WTC11 (cell line): ENCODE measurements at regions not wholly inside any gene's neighbourhood (a gene's known extent, or its start where the extent isn't known, plus 50 kb on each side); places are given as distances from the start of the nearest gene placed in this dataset.

Source experiments
- ATAC-seq: fragments of 200-7000 bp; cut with Tn5 transposase; 2 replicates; pipeline ENCODE4 v1.10.0; 2021; ENCODE audit warnings: mild to moderate bottlenecking, moderate library complexity
- CTCF ChIA-PET: fragments of 300-600 bp; sonication (Branson Sonifier 250); formaldehyde crosslinking; loops from one replicate; lab custom pipeline; 2021; ENCODE audit warnings: antibody characterized with exemption; lab: Charles Lee
- POLR2A ChIA-PET: fragments of 350-600 bp; sonication (Branson Sonifier 250); formaldehyde crosslinking; loops from one replicate; lab custom pipeline; 2021; ENCODE audit warnings: antibody characterized with exemption; lab: Charles Lee
- DNase-seq: peaks from one replicate; pipeline ENCODE4 v3.0.0; 2021; ENCODE audit warnings: low spot score
- H3K27ac Mint-ChIP-seq: 2 replicates; pipeline ENCODE4 v1.8.0; 2021; ENCODE audit warnings: mixed read lengths
- H3K27me3 Mint-ChIP-seq: 2 replicates; pipeline ENCODE4 v1.8.0; 2021; ENCODE audit warnings: low read depth, mild to moderate bottlenecking, moderate library complexity, mixed read lengths
- H3K36me3 Mint-ChIP-seq: 2 replicates; pipeline ENCODE4 v1.8.0; 2021; ENCODE audit warnings: mixed read lengths
- H3K4me1 Mint-ChIP-seq: 2 replicates; pipeline ENCODE4 v1.8.0; 2022; ENCODE audit warnings: mixed read lengths
- H3K4me3 Mint-ChIP-seq: 2 replicates; pipeline ENCODE4 v1.8.0; 2021; ENCODE audit warnings: mild to moderate bottlenecking, moderate library complexity, mixed read lengths
- H3K9me3 Mint-ChIP-seq: 2 replicates; pipeline ENCODE4 v1.8.0; 2021; ENCODE audit warnings: mixed read lengths
- GABPB1 ChIP-seq: sonication (generic); formaldehyde crosslinking; IDR thresholded peaks from 2 replicates; pipeline ENCODE4 v1.8.1; 2023; ENCODE audit warnings: mild to moderate bottlenecking, missing genetic modification reagents
- IRF2 ChIP-seq: sonication (generic); formaldehyde crosslinking; IDR thresholded peaks from 2 replicates; pipeline ENCODE4 v1.8.0; 2022; ENCODE audit warnings: low read depth, missing genetic modification reagents, borderline replicate concordance
- KAT7 ChIP-seq: sonication (generic); formaldehyde crosslinking; IDR thresholded peaks from 2 replicates; pipeline ENCODE4 v1.8.1; 2023; ENCODE audit warnings: missing genetic modification reagents, mild to moderate bottlenecking, borderline replicate concordance
- ZNF423 ChIP-seq: fragments of 250-450 bp; sonication (Bioruptor Pico); IDR thresholded peaks from 2 replicates; pipeline ENCODE4 v2.1.2; 2022; ENCODE audit warnings: mild to moderate bottlenecking, moderate library complexity
- TF ChIP-seq, protein P1 (sequence below): fragments of 250-450 bp; sonication (Bioruptor Pico); IDR thresholded peaks from 2 replicates; pipeline ENCODE4 v2.1.2; 2022; ENCODE audit warnings: mild to moderate bottlenecking, moderate library complexity
- TF ChIP-seq, protein P2 (sequence below): sonication (generic); formaldehyde crosslinking; IDR thresholded peaks from 2 replicates; pipeline ENCODE4 v1.8.1; 2022; ENCODE audit warnings: low read depth, missing genetic modification reagents, borderline replicate concordance
- TF ChIP-seq, protein P3 (sequence below): sonication (generic); formaldehyde crosslinking; conservative IDR thresholded peaks from 2 replicates; pipeline ENCODE4 v1.8.1; 2023; ENCODE audit warnings: mild to moderate bottlenecking, low read depth, missing genetic modification reagents, moderate library complexity
- TF ChIP-seq, protein P4 (sequence below): sonication (generic); formaldehyde crosslinking; IDR thresholded peaks from 2 replicates; pipeline ENCODE4 v1.8.1; 2023; ENCODE audit warnings: mild to moderate bottlenecking, missing genetic modification reagents
- TF ChIP-seq, protein P5 (sequence below): fragments of 250-450 bp; sonication (Bioruptor Pico); IDR thresholded peaks from 2 replicates; pipeline ENCODE4 v1.9.0; 2021; ENCODE audit warnings: mild to moderate bottlenecking
- TF ChIP-seq, protein P6 (sequence below): sonication (generic); formaldehyde crosslinking; IDR thresholded peaks from 2 replicates; pipeline ENCODE4 v1.8.0; 2023; ENCODE audit warnings: missing genetic modification reagents
- TF ChIP-seq, protein P7 (sequence below): sonication (generic); formaldehyde crosslinking; IDR thresholded peaks from 2 replicates; pipeline ENCODE4 v1.8.1; 2022; ENCODE audit warnings: mild to moderate bottlenecking, moderate library complexity, missing genetic modification reagents

DNA sequence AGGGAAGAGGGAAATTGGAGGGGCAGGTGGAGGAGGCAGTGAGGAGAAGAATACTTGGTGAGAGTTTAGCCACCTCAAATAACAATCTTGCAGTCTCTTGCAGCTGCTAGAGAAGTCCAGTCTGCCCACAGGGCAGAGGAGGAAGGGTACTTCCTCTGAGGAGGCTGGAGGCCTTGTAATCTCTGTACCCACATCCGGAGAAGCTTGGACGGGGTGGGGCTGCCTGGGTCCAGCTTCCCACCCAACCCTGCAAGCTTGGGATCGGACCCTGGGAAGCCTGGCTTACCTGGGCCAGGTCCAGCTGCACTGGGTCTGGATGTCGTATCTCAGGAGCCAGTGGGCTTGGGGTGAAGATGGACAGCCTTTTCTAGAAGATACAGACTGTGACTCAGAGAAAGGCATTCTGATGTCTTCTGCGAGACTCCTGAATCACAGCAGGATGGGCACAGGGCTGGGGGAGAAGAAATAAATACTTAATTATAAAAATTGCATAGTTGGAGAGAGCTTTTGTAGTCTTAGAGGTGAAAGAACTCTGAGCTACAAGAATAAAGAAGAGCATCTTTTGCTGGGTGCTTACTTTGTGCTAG is 111.8 kb upstream of the JUN start (continued):
- TF ChIP-seq, protein P1, sequence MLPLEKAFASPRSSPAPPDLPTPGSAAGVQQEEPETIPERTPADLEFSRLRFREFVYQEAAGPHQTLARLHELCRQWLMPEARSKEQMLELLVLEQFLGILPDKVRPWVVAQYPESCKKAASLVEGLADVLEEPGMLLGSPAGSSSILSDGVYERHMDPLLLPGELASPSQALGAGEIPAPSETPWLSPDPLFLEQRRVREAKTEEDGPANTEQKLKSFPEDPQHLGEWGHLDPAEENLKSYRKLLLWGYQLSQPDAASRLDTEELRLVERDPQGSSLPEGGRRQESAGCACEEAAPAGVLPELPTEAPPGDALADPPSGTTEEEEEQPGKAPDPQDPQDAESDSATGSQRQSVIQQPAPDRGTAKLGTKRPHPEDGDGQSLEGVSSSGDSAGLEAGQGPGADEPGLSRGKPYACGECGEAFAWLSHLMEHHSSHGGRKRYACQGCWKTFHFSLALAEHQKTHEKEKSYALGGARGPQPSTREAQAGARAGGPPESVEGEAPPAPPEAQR (CRISPR knock-in tag), result no peak
- TF ChIP-seq IRF2, result no peak

DNA sequence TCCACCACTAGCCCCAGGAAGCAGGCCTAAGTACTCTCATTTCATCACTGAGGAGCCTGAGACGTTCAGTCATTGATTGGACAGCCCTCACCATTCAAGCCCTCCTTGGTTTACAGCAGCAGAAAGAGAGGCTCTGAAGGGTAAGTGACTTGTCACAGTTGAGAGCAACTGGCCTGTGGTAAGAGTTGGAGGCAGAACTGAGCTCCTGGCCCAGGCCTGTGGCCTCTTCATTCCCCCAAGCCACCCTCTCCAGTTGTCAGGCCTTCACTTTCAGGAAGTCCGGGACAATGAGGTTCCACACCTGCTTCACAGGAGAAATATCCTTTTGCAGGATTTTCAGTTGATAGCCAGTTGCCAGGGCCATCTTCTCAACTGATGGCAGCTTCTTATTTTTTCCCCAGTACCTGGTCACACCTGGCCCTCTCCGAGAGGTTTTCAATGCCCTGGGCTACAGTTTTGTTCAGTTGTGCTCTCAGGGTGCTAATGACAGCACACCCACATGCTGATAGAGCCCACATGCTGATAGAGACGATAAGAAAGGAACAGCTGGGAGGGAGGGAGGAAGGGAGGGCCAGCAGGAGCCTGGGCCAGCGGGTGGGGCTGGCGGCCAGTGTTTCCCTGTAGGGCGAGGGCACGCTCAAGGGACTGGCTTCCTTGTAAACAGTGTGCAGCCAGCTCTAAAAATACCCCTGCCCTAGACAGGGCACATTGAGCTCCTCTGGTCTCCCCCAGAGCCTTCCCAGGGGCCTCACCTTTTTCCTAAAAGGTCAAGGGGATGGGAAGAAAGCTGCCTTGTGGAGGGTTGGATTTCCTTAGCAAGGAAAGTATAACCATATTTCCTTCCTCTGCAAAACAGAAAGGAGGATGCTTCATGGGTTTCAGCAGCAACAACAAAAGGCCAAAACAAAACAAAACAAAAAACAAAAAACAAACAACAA is 112.7 kb upstream of the JUN start:
- no peaks in the 10 kb centered on the region for H3K9me3 Mint-ChIP-seq
- no peak overlapping the region for H3K4me3 Mint-ChIP-seq
- no peaks in the 10 kb centered on the region; the same call in 1 of the 2 replicates for H3K27me3 Mint-ChIP-seq
- TF ChIP-seq ZNF423 (peak; percentile 77), KAT7 (CRISPR knock-in tag) (no peak)
- ChIA-PET CTCF (interaction anchor here (0.5 kb wide), 1 partner anchor 630 kb away, joined by 4 read pairs; no protein-coding TSS in a partner anchor), POLR2A (no interaction called here)
- peaks cover 16% of the 10 kb centered on the region for H3K4me1 Mint-ChIP-seq
- ATAC-seq (peak; percentile 55), DNase-seq (no peak)
- no peaks in the 10 kb centered on the region for H3K36me3 Mint-ChIP-seq
- H3K27ac Mint-ChIP-seq, result no peak overlapping the region

DNA sequence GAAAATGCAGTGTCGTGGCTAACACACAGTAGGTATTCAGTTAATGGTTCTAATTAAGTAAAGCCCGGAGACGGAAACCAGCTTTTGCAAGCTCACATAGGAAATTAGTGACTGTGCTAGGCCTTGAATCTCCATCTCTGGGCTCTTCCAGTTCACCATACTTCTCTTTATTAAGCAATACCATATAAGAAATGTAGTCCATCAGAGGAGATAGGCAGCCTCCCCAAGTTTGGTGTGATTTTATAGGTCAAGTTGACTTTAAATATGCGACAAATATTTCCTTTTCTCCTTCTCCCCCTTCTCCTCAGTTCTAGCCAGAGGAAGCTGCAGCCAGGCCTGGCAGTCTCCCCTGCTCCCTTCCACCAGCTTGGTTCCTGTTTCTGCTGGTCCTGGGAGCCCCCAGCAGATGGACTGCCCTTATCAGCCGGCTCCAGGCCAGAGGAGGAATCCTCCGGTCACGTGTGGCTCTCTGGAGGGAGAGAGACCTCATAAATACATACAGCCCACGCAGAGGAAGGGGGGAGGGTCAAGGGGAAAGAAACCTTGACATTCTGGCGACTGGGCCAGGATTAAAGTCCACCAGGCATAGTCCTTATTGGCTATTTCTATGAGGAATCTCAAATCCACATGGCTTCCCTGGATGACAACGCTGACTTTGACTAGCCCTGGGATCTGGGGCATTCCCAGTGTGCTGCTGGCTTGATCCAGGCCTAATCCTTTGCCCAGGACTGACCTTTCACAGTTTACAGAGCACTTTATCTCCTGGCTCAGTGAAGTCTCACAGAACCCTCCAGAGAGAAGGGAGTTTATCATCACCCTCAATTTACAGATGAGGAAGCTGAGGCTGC is 115.1 kb upstream of the JUN start:
- Mint-ChIP-seq H3K4me1 (peaks cover 22% of the 10 kb centered on the region), H3K4me3 (no peak overlapping the region), H3K9me3 (no peaks in the 10 kb centered on the region), H3K27ac (no peak overlapping the region), H3K27me3 (peaks cover 8% of the 10 kb centered on the region), H3K36me3 (no peaks in the 10 kb centered on the region)
- ATAC-seq (no peak), DNase-seq (no peak)
- ChIA-PET POLR2A (no interaction called here), CTCF (interaction anchor here (1.0 kb wide), 1 partner anchor 58 kb away, joined by 3 read pairs; no protein-coding TSS in a partner anchor)
- TF ChIP-seq, protein P2, sequence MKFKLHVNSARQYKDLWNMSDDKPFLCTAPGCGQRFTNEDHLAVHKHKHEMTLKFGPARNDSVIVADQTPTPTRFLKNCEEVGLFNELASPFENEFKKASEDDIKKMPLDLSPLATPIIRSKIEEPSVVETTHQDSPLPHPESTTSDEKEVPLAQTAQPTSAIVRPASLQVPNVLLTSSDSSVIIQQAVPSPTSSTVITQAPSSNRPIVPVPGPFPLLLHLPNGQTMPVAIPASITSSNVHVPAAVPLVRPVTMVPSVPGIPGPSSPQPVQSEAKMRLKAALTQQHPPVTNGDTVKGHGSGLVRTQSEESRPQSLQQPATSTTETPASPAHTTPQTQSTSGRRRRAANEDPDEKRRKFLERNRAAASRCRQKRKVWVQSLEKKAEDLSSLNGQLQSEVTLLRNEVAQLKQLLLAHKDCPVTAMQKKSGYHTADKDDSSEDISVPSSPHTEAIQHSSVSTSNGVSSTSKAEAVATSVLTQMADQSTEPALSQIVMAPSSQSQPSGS (CRISPR knock-in tag), result no peak
- TF ChIP-seq, protein P3, sequence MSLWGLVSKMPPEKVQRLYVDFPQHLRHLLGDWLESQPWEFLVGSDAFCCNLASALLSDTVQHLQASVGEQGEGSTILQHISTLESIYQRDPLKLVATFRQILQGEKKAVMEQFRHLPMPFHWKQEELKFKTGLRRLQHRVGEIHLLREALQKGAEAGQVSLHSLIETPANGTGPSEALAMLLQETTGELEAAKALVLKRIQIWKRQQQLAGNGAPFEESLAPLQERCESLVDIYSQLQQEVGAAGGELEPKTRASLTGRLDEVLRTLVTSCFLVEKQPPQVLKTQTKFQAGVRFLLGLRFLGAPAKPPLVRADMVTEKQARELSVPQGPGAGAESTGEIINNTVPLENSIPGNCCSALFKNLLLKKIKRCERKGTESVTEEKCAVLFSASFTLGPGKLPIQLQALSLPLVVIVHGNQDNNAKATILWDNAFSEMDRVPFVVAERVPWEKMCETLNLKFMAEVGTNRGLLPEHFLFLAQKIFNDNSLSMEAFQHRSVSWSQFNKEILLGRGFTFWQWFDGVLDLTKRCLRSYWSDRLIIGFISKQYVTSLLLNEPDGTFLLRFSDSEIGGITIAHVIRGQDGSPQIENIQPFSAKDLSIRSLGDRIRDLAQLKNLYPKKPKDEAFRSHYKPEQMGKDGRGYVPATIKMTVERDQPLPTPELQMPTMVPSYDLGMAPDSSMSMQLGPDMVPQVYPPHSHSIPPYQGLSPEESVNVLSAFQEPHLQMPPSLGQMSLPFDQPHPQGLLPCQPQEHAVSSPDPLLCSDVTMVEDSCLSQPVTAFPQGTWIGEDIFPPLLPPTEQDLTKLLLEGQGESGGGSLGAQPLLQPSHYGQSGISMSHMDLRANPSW (CRISPR knock-in tag), result no peak
- peak; percentile 67; the same call in 1 of the 2 replicates for TF ChIP-seq GABPB1 (CRISPR knock-in tag)
- TF ChIP-seq, protein P4, sequence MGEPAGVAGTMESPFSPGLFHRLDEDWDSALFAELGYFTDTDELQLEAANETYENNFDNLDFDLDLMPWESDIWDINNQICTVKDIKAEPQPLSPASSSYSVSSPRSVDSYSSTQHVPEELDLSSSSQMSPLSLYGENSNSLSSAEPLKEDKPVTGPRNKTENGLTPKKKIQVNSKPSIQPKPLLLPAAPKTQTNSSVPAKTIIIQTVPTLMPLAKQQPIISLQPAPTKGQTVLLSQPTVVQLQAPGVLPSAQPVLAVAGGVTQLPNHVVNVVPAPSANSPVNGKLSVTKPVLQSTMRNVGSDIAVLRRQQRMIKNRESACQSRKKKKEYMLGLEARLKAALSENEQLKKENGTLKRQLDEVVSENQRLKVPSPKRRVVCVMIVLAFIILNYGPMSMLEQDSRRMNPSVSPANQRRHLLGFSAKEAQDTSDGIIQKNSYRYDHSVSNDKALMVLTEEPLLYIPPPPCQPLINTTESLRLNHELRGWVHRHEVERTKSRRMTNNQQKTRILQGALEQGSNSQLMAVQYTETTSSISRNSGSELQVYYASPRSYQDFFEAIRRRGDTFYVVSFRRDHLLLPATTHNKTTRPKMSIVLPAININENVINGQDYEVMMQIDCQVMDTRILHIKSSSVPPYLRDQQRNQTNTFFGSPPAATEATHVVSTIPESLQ (CRISPR knock-in tag), result no peak
- TF ChIP-seq, protein P5, sequence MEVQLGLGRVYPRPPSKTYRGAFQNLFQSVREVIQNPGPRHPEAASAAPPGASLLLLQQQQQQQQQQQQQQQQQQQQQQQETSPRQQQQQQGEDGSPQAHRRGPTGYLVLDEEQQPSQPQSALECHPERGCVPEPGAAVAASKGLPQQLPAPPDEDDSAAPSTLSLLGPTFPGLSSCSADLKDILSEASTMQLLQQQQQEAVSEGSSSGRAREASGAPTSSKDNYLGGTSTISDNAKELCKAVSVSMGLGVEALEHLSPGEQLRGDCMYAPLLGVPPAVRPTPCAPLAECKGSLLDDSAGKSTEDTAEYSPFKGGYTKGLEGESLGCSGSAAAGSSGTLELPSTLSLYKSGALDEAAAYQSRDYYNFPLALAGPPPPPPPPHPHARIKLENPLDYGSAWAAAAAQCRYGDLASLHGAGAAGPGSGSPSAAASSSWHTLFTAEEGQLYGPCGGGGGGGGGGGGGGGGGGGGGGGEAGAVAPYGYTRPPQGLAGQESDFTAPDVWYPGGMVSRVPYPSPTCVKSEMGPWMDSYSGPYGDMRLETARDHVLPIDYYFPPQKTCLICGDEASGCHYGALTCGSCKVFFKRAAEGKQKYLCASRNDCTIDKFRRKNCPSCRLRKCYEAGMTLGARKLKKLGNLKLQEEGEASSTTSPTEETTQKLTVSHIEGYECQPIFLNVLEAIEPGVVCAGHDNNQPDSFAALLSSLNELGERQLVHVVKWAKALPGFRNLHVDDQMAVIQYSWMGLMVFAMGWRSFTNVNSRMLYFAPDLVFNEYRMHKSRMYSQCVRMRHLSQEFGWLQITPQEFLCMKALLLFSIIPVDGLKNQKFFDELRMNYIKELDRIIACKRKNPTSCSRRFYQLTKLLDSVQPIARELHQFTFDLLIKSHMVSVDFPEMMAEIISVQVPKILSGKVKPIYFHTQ, result no peak
- TF ChIP-seq, protein P6, sequence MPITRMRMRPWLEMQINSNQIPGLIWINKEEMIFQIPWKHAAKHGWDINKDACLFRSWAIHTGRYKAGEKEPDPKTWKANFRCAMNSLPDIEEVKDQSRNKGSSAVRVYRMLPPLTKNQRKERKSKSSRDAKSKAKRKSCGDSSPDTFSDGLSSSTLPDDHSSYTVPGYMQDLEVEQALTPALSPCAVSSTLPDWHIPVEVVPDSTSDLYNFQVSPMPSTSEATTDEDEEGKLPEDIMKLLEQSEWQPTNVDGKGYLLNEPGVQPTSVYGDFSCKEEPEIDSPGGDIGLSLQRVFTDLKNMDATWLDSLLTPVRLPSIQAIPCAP (CRISPR knock-in tag), result no peak
- TF ChIP-seq, protein P7, sequence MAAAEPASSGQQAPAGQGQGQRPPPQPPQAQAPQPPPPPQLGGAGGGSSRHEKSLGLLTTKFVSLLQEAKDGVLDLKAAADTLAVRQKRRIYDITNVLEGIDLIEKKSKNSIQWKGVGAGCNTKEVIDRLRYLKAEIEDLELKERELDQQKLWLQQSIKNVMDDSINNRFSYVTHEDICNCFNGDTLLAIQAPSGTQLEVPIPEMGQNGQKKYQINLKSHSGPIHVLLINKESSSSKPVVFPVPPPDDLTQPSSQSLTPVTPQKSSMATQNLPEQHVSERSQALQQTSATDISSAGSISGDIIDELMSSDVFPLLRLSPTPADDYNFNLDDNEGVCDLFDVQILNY (CRISPR knock-in tag), result no peak
